ENCODE measurements at regions not wholly inside any gene's neighbourhood (a gene's known extent, or its start where the extent isn't known, plus 50 kb on each side); places are given as distances from the start of the nearest gene placed in this dataset.

DNA sequence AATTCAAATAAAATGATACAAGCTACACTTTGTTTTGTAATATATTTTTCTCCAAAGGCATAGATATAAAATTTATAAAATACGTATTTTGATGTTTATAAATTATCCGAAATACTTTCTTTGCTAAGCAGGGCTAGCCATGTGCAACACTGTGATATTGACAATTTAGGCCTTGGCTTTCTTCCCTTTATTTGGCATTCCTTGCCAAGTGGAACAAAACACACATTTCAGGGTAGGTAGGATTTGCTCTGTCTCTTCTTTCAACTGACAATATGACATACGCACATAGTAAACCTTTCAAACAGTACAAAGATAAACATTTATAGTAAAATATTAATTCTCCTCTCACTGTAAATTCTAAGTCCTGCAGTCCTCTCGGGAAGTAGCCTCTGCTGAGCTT is 103.3 kb upstream of the POT1 start:
- TF ChIP-seq, protein P1, sequence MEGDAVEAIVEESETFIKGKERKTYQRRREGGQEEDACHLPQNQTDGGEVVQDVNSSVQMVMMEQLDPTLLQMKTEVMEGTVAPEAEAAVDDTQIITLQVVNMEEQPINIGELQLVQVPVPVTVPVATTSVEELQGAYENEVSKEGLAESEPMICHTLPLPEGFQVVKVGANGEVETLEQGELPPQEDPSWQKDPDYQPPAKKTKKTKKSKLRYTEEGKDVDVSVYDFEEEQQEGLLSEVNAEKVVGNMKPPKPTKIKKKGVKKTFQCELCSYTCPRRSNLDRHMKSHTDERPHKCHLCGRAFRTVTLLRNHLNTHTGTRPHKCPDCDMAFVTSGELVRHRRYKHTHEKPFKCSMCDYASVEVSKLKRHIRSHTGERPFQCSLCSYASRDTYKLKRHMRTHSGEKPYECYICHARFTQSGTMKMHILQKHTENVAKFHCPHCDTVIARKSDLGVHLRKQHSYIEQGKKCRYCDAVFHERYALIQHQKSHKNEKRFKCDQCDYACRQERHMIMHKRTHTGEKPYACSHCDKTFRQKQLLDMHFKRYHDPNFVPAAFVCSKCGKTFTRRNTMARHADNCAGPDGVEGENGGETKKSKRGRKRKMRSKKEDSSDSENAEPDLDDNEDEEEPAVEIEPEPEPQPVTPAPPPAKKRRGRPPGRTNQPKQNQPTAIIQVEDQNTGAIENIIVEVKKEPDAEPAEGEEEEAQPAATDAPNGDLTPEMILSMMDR (conservative IDR thresholded peaks at IDR 0.05; ENCODE audit: low read depth in 2 of 2) = no peak
- TF ChIP-seq EZH2 (IDR thresholded peaks at IDR 0.05; ENCODE audit: low read depth, unreplicated experiment) = no peak
- TF ChIP-seq POLR2AphosphoS5 (IDR thresholded peaks at IDR 0.05; ENCODE audit: low read depth) = no peak

Measured in GM23338 (cell line).